ENCODE measurements at regions not wholly inside any gene's neighbourhood (a gene's known extent, or its start where the extent isn't known, plus 50 kb on each side); places are given as distances from the start of the nearest gene placed in this dataset.
"Not testable (repeated sequence)": the region's sequence is repeated elsewhere in the genome, so short reads cannot be mapped to it uniquely, and the experiment has no call there.

GRCh38 chr6:113788586-113788985 is 68.6 kb upstream of the MARCKS start:
- intact Hi-C loops (cut with DNase I), result no loop called here
- H3K27ac ChIP-seq, result no peak overlapping the region
- TF ChIP-seq CTCF (IDR thresholded peaks at IDR 0.05) (no peak), POLR2A (IDR thresholded peaks at IDR 0.05) (no peak), EP300 (IDR thresholded peaks at IDR 0.05) (no peak)
- no peaks in the 10 kb centered on the region for H3K9me3 ChIP-seq
- no peak for DNase-seq
- H3K36me3 ChIP-seq, result no peaks in the 10 kb centered on the region
- no peak overlapping the region for H3K4me3 ChIP-seq
- 94 to 95% (median 95%) methylated on average over 4 of the region's 4 CpGs for WGBS, 3 donors
- no peaks in the 10 kb centered on the region for H3K27me3 ChIP-seq
- no peaks in the 10 kb centered on the region for H3K4me1 ChIP-seq (ENCODE audit: insufficient read depth)

GRCh38 chr6:113791225-113791624 is 65.9 kb upstream of the MARCKS start:
- 88 to 96% (median 94%) methylated on average over 4 of the region's 4 CpGs for WGBS, 3 donors
- H3K36me3 ChIP-seq; H3K27me3 ChIP-seq; H3K27ac ChIP-seq; H3K4me3 ChIP-seq; H3K9me3 ChIP-seq; intact Hi-C loops (cut with DNase I); DNase-seq; H3K4me1 ChIP-seq (ENCODE audit: insufficient read depth): not testable (repeated sequence)

- H3K9me3 ChIP-seq; H3K27me3 ChIP-seq; intact Hi-C loops (cut with DNase I); H3K36me3 ChIP-seq; H3K27ac ChIP-seq; H3K4me3 ChIP-seq; DNase-seq; H3K4me1 ChIP-seq (ENCODE audit: insufficient read depth): not testable (repeated sequence)
- 84 to 91% (median 85%) methylated on average over 4 of the region's 4 CpGs for WGBS, 3 donors
These were observed 61.8 kb upstream of the MARCKS start for GRCh38 chr6:113795371-113795770.

- no peak for DNase-seq
- H3K4me3 ChIP-seq, result no peak overlapping the region
- H3K27me3 ChIP-seq, result no peaks in the 10 kb centered on the region
- H3K4me1 ChIP-seq (ENCODE audit: insufficient read depth), result no peaks in the 10 kb centered on the region
- no peak overlapping the region for H3K27ac ChIP-seq
- intact Hi-C loops (cut with DNase I), result no loop called here
- no peak for TF ChIP-seq CTCF (IDR thresholded peaks at IDR 0.05)
- TF ChIP-seq EP300 (IDR thresholded peaks at IDR 0.05), result no peak
- TF ChIP-seq POLR2A (IDR thresholded peaks at IDR 0.05), result no peak
- no peaks in the 10 kb centered on the region for H3K9me3 ChIP-seq
- H3K36me3 ChIP-seq, result no peaks in the 10 kb centered on the region
These were observed 61.1 kb upstream of the MARCKS start for GRCh38 chr6:113796038-113796437.

- TF ChIP-seq EP300 (IDR thresholded peaks at IDR 0.05), result no peak
- no peak for TF ChIP-seq CTCF (IDR thresholded peaks at IDR 0.05)
- no peak for TF ChIP-seq POLR2A (IDR thresholded peaks at IDR 0.05)
- no peak for DNase-seq
These were observed 54.4 kb upstream of the MARCKS start for GRCh38 chr6:113802779-113803178.

More at GRCh38 chr6:113802779-113803178, 54.4 kb upstream of the MARCKS start:
- no peaks in the 10 kb centered on the region for H3K36me3 ChIP-seq
- peaks cover 4% of the 10 kb centered on the region for H3K4me1 ChIP-seq (ENCODE audit: insufficient read depth)
- no peak overlapping the region for H3K27ac ChIP-seq
- intact Hi-C loops (cut with DNase I), result no loop called here
- H3K9me3 ChIP-seq, result no peaks in the 10 kb centered on the region
- H3K27me3 ChIP-seq, result no peaks in the 10 kb centered on the region
- H3K4me3 ChIP-seq, result no peak overlapping the region

Data from ovary (tissue), 7 donors.